HFFc6 (cell line): ENCODE measurements at regions not wholly inside any gene's neighbourhood (a gene's known extent, or its start where the extent isn't known, plus 50 kb on each side); places are given as distances from the start of the nearest gene placed in this dataset.

Experiments used
- DNase-seq: peaks from one replicate; pipeline ENCODE4 v3.0.0-alpha.2; 2018
- H3K27ac Mint-ChIP-seq: 2 replicates; pipeline ENCODE4 v1.8.0; 2020; ENCODE audit warnings: mild to moderate bottlenecking, mixed read lengths
- H3K27me3 Mint-ChIP-seq: 2 replicates; pipeline ENCODE4 v1.8.0; 2021; ENCODE audit warnings: mild to moderate bottlenecking, moderate library complexity, mixed read lengths; ENCODE audit not compliant: insufficient read depth
- H3K36me3 Mint-ChIP-seq: 2 replicates; pipeline ENCODE4 v1.8.0; 2021; ENCODE audit warnings: low read depth, mixed read lengths
- H3K4me1 Mint-ChIP-seq: 2 replicates; pipeline ENCODE4 v1.8.0; 2020; ENCODE audit warnings: low read depth, mixed read lengths
- H3K4me3 Mint-ChIP-seq: 2 replicates; pipeline ENCODE4 v1.8.0; 2020; ENCODE audit warnings: mild to moderate bottlenecking, moderate library complexity, mixed read lengths
- H3K9me3 Mint-ChIP-seq: 2 replicates; pipeline ENCODE4 v1.8.0; 2020; ENCODE audit warnings: mild to moderate bottlenecking, mixed read lengths
- CTCF ChIP-seq: fragments of 200-600 bp; sonication (generic); IDR thresholded peaks from 2 replicates; pipeline ENCODE4 v1.5.0; 2021; ENCODE audit warnings: antibody characterized with exemption, mild to moderate bottlenecking

GRCh38 chr3:82493858-82494257, 732.4 kb upstream of the GBE1 start:
- H3K4me3 Mint-ChIP-seq, result no peak overlapping the region
- no peaks in the 10 kb centered on the region for H3K36me3 Mint-ChIP-seq
- no peak overlapping the region for H3K27ac Mint-ChIP-seq
- H3K27me3 Mint-ChIP-seq, result no peaks in the 10 kb centered on the region
- TF ChIP-seq CTCF, result no peak
- no peak for DNase-seq
- H3K4me1 Mint-ChIP-seq, result no peaks in the 10 kb centered on the region
- H3K9me3 Mint-ChIP-seq, result peaks cover 46% of the 10 kb centered on the region

GRCh38 chr3:82475306-82475705, 713.9 kb upstream of the GBE1 start:
- Mint-ChIP-seq H3K9me3 (peaks cover 4% of the 10 kb centered on the region; the same call in 1 of the 2 replicates), H3K27me3 (no peaks in the 10 kb centered on the region), H3K36me3 (no peaks in the 10 kb centered on the region), H3K4me3 (no peak overlapping the region), H3K4me1 (no peaks in the 10 kb centered on the region), H3K27ac (no peak overlapping the region)
- no peak for TF ChIP-seq CTCF
- DNase-seq, result no peak

GRCh38 chr3:82474711-82475110, 713.3 kb upstream of the GBE1 start:
- Mint-ChIP-seq H3K9me3 (peaks cover 4% of the 10 kb centered on the region; the same call in 1 of the 2 replicates), H3K4me1 (no peaks in the 10 kb centered on the region), H3K27me3 (no peaks in the 10 kb centered on the region), H3K36me3 (no peaks in the 10 kb centered on the region), H3K27ac (no peak overlapping the region), H3K4me3 (no peak overlapping the region)
- DNase-seq, result no peak
- TF ChIP-seq CTCF, result no peak

GRCh38 chr3:82473864-82474541, 712.6 kb upstream of the GBE1 start:
- peaks cover 4% of the 10 kb centered on the region; the same call in 1 of the 2 replicates for H3K9me3 Mint-ChIP-seq
- no peaks in the 10 kb centered on the region for H3K4me1 Mint-ChIP-seq
- no peak overlapping the region for H3K27ac Mint-ChIP-seq
- no peaks in the 10 kb centered on the region for H3K27me3 Mint-ChIP-seq
- no peak overlapping the region for H3K4me3 Mint-ChIP-seq
- DNase-seq, result no peak
- H3K36me3 Mint-ChIP-seq, result no peaks in the 10 kb centered on the region
- TF ChIP-seq CTCF, result no peak

GRCh38 chr3:82467051-82467450, 705.6 kb upstream of the GBE1 start:
- TF ChIP-seq CTCF, result no peak
- H3K27me3 Mint-ChIP-seq, result peaks cover 2% of the 10 kb centered on the region; the same call in 1 of the 2 replicates
- DNase-seq, result no peak
- no peak overlapping the region for H3K4me3 Mint-ChIP-seq
- no peak overlapping the region for H3K27ac Mint-ChIP-seq
- H3K36me3 Mint-ChIP-seq, result no peaks in the 10 kb centered on the region
- peaks cover 11% of the 10 kb centered on the region for H3K9me3 Mint-ChIP-seq
- H3K4me1 Mint-ChIP-seq, result no peaks in the 10 kb centered on the region
